ENCODE measurements at regions not wholly inside any gene's neighbourhood (a gene's known extent, or its start where the extent isn't known, plus 50 kb on each side); places are given as distances from the start of the nearest gene placed in this dataset.

DNA sequence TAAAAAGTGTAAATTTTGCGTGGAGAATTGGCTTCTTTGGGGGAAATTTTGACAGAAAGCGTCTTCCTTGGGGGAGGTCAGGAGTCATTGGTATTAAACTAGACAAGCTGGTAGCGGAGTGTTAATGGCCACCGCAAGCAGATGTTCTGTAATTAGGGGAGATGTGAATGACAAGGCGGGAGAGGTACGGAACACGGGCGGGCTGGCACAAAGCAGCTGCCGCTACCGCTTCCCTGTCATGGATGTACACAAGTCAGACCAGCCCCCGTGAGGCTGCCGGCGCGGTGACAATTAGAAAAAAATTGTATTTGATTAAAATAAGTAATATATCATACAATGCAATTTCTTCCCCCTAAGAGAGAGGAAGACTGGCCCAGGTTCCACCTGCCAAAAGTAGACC lies 501.6 kb downstream of the VRK1 start:
- no peak for DNase-seq (ENCODE audit: low spot score)

DNA sequence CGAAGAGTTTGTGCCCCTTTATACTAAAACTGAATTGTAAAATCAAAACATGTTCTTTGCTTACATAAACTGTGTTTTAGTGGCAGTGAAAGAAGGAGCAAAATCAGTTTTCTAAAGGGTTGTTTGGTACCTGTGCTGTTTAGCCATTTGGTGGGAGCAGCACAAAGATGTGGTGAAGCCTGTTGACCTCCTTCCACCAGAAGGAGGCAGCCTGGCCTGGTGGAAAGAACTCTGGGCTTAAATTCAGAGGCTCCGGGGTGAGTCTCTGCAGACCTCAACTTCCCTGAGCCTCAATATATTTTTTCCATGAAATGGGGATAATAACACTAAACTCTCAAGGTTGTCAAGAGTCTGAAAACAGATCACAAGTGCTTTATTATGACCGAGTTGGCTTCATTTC lies 502.5 kb downstream of the VRK1 start:
- no peak for DNase-seq (ENCODE audit: low spot score)

DNA sequence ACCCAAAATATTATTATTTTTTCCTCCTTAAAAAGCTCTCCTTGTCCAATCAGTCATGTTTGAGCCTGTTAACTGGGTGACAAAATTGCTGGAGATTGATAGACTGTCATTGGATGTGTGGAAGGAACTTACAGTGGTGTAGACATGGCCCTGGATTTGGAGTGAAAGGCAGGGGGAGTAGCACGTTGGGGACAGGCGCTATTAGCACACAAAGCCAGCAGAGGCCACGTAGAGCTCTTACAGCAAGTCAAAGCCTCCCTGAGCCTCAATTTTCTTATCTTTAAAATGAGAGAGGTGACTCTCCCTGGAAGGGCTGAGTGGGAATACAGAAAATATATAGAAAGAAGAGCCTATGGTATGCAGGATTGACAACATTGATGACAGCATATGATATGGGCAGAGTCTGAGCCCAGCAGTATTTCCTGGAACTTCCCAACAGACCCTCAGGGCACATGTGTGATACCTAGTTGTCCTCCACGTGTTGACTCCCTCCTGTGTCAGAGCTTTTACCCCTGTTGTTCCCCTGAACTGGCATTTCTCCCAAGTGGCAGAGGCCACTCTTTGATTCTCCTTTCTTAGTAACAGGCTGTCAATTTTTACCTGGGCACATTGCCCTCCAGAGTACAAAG lies 504.9 kb downstream of the VRK1 start:
- DNase-seq (ENCODE audit: low spot score): no peak

DNA sequence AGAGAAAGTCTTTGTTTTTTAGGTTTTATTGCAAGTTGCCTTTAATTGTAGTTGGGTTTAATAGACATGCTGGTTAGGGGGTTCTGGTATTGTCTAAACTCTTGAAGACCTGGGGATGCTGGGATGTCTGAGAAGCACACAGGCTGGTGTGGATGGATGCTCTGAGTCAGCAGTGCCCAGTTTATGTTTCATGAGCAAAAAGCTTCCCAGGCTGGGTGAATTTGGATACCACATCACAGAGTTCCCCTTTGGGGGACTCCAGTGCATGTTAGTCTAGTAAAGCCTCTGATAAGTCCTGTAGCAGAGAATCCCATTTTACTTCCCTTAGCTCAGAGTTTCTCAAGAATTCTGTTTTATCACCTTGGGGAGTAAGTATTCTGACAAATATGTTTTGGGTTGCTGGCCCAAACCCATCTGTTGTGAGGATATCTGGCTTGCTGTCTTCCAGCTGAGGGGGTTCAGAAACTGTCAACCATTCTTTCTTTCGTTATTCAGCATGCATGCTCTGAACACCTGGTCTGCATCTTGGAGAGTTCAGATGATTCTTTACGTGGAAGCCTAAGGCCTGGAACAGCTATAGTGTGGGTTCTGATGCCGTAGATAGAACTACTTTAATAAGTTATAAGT lies 509.1 kb downstream of the VRK1 start:
- DNase-seq (ENCODE audit: low spot score): no peak

DNA sequence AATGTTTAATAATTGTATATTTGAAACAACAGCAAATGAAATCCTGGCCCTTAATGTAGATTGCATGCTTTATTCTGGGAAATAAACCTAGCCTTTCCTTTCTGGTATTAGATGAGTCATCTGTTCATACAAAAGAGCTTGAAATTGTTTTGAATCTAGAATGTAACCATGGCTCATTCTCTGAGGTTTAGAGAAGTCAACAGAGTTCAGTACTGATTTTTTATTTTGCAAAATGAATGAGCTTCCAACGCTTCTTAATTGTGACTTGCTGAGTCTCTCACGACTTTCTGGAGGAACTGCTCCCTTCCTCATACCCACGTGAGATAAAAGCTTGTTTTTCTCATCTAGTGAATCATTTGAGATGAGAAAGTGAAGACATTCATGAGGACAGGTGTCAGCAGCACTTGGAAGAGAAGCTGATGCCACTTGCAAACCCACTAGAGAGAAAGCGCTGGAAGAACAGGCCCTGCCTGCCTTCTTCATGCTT lies 509.6 kb downstream of the VRK1 start:
- no peak for DNase-seq (ENCODE audit: low spot score)

DNA sequence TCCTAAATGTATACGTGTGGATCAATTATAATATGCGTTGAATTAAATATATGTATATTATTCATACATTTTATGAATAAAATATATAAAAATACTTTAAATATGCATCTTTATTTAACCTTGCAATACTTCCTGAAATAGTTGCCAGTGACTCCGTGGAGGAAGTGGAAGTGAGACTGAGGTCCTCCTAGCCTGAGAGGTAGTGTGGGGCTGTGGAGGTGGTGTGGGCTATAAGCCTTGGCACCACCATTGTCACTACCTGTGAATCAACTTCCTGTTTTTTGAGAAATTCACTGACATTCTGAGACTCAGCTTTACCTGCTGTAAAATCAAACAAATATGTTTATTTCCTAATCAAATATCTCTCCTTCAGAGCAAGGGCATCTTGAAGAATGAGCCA lies 514.2 kb downstream of the VRK1 start:
- no peak for DNase-seq (ENCODE audit: low spot score)

DNA sequence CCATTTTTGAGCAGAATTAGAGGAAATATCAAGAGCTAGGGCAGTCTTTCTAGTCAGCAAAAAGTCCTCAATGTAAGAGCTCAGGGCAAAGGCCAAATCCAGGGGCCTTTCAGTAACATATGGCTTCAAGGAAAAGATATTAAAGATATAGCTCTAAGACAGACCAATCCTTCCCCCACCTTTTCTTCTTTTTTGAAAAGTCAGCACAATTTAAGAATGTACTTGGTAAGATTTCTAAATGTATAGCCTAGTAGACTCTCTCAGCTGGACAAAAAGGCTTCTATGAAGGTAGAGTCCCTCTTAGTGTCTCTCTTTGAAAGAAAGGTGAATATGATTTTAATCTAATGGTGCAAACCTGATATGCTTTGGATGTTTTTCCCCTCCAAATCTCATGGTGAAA lies 515.7 kb downstream of the VRK1 start:
- no peak for DNase-seq (ENCODE audit: low spot score)

DNA sequence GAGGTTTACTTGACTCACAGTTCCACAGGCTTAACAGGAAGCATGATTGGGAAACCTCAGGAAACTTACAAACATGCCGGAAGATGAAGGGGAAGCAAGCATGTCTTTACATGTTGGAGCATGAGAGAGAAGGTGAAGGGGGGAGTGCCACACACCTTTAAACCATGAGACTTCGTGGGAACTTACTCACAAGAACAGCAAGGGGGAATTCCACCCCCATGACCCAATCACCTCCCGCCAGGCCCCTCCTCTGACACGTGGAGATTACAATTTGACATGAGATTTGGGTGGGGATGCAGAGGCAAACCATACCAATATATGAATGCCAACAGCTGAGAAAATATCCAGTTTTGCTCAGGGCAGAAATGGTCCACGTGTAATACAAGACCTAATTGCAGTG lies 518.6 kb downstream of the VRK1 start:
- no peak for DNase-seq (ENCODE audit: low spot score)

DNA sequence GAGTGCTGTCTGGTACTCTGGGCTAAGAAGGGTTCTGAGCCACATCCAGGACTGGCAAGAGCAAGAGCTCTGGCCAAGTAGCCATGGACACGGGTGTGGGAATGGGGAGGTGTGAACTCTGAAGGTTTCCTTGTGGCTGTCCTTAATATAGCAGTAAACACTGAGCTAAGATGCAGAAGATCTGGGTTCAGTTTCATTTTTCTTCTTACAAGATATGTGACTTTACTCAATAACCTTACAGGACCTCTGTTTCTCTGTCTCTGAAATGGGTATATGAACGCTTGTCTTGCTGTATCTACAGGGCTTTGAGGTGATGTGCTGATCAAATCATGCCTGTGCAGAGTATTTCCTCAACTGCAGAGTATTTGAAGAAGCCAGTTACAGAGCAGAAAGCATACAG lies 521.2 kb downstream of the VRK1 start:
- DNase-seq (ENCODE audit: low spot score): no peak

DNA sequence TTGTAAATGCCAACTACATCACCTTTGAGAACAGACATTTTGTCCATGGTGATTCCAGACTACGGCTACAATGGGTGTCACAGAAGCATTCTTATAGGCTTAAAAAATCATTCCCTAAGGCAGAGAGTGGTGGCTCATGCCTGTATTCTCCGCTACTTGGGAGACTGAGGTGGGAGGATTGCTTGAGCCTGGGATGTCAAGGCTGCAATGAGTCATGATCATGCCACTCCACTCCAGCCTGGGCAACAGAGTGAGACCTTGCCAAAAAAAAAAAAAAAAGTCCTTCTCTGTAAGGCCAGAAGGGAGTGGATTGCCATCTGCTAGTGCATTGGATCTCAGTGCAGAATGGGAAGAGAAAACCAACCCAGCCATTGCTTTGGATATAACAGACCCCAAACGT lies 522.5 kb downstream of the VRK1 start:
- DNase-seq (ENCODE audit: low spot score): no peak

DNA sequence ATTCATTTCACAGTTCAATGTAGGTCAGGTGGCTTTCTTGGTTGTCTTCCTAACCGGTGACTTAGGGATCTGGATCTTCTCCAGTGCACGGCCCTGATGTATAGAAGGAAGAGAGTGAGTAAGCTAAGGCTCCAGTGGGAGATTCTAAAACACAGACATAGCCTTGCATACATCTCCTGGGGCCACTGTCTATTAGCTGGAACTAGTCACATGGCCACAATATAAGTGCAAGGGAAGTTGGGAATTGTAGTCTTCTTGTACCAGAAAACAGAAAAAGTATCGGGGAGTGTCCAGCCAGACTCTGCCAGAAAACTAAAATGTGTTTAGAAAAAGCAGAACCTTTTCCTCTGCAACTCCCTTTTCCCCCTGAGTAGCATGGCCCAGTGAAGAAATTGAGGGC lies 531.6 kb downstream of the VRK1 start:
- no peak for DNase-seq (ENCODE audit: low spot score)

DNA sequence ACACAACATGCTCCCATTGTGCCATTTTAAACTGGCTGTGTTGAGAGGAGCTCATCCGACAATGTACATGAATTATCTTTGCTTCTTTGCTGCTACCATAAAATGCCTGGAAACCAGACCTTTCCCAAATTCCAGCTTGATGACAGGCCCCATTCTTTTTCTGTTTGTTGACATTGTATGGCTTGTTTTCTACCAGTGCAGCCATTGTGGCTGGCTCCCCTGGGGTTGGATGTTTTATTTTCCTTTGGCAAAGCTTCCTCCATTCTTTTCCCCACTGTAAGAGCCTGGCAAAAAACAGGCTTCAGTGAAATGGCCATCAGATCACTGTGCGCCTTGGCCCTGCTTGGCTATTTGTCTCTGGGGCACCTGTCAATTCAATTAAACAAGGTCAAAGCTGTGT lies 532.5 kb downstream of the VRK1 start:
- DNase-seq (ENCODE audit: low spot score): no peak

DNA sequence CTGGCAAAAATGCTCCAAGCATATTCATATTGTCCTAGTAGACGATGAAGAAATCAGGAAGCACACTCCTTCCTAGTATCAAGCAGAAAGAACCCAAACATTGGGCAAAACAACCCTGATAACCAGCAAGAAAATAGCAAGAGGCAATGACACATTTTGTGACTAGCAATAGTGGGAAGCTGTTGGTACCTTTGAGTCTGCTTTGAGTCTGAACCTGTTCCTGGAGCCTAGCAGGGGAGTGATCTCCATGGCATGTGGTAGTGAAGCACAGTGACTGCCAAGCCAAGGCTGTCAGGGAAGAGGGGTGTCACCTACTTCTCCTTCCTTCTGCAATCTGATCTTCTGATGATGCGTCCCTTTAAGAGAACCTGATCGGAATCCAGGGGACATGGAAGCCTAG lies 533.9 kb downstream of the VRK1 start:
- DNase-seq (ENCODE audit: low spot score): no peak

DNA sequence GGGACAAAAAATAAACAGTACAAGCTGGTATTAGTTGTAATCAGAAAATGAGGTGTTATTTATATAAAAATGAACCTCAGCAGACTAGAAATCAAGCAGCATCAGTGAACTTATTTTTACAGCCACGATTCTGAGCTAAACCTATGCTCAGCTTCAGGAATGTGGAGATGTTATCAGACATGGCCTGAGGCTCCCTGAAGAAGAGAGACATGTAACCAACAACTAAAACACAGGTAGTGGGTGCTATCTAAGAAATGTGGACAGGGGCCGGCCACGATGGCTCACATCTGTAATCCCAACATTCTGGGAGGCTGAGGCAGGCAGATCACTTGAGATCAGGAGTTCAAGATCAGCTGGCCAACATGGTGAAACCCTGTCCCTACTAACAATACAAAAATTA lies 534.3 kb downstream of the VRK1 start:
- DNase-seq (ENCODE audit: low spot score): no peak

DNA sequence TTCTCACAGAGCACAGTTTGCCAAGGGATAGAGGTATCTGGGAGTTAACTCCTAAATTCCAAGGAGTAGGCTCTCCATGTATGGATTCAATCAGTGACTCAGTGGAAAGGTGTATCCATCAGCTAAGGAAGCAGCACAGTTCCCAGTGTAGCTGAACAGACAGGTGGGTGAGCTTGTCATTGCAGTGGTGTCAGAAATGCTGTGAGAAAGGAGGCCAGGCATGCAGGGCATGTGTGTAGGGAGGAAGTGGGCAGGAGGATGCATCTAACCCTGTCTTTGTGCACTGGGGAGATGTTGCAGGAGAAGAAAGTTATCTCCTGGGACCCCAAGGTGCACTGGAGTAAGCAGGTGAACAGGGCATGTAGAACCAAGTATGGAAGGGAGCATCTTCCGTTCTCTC lies 539.0 kb downstream of the VRK1 start:
- no peak for DNase-seq (ENCODE audit: low spot score)

DNA sequence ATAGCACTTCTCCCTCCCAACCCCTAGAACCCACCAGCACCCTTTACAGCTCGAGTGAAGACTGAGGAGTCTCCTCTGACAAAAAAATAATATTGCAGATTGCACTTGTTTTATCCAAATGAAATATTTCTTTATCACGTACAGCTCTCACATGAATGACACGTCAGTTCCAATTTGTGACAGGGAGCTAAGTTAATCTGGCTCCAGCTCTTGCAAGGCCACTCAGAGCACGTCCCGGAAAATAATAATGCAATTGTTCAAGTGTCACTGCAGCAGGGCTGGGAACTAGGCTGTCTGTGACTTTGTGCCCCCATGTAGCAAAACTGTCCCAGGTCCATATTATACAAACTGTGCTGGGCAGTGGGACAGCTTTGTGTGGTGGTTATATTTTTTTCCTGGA lies 539.6 kb downstream of the VRK1 start:
- no peak for DNase-seq (ENCODE audit: low spot score)

DNA sequence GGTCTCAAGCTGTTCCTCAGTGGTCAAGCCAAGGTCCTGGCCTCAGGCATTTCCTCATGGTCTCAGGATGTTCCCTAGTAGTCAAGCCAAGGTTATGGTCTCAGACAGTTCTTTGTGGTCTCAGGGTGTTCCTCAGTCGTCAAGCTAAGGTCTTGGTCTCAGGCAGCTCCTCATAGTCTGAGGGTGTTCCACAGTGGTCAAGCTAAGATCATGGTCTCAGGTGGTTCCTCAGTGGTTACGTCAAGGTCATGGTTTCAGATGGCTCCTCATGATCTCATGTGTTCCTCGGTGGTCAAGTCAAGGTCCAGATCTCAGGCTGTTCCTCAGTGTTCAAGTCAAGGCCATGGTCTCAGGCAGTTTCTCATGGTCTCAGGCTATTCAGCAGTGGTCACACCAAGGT lies 540.1 kb downstream of the VRK1 start:
- no peak for DNase-seq (ENCODE audit: low spot score)

DNA sequence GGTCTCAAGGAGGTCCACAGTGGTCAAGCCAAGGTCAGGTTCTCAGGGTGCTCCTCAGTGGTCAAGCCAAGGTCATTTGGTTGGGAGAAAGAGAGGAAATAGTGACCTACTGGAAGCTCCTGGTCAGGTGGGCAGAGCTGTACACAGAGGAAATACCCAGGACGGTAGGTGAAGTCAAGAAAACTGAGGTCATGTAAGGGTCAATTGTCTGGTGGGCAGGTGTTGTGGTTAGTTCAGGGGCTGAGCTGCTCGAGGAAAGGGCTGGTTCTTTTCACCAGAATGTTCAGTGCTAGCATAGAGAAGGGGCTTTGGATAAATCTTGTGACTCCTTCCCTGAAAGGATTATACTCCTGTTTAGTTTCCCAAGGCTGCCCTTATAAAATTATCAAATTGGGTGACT lies 540.5 kb downstream of the VRK1 start:
- DNase-seq (ENCODE audit: low spot score): no peak

DNA sequence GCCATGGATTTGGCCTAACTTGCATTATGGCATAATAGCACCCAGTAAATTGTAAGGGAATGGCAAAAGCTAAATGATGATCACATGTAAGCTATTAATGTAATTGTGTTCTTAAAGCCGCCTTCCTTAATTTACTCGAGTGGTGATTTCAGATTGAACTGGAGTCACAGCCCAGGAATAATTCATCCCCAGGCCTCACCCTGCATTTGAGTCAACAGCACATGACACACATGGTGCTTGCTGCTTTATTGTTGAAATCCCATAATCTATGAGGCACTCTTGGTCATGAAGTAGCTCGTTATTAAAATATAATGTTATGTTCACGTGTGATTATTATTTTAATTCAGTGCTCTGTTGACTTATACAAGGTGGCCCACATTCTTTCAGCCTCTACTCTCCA lies 547.5 kb downstream of the VRK1 start:
- DNase-seq (ENCODE audit: low spot score): no peak

DNA sequence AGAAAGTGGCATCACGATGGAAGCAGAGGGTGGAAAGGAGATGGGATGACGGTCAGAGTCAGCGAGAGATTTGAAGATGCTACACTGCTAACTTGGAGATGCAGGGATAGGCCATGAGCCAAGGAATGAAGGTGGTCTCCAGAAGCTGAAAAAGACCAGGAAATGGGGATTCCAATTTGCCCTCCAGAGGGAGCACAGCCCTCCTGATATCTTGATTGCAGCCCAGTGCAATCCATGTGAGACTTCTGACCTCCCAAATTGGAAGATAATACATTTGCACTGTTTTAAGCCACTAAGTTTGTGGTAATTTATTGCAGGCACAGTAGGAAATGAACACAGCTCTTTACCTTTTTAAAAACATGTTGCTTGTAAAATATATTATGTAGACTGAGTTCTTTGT lies 549.5 kb downstream of the VRK1 start:
- DNase-seq (ENCODE audit: low spot score): no peak

DNA sequence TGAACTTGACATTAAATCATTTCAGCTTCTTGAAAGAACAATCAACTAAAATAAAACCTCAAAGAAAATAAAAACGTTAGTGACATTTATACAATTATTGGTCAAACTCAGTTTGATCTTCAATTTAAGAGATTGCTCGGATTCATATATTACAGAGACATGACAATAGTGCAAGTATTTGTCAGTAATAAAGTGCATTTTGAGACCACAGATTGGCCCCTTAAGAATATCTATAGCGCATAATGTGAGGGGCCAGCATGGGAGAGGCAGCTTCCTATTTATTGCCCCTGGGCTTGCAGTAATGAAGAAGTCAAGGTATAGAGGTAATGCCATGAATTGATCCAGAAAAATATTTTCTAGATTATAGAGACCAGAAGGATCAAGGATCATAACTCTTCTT lies 552.3 kb downstream of the VRK1 start:
- no peak for DNase-seq (ENCODE audit: low spot score)

DNA sequence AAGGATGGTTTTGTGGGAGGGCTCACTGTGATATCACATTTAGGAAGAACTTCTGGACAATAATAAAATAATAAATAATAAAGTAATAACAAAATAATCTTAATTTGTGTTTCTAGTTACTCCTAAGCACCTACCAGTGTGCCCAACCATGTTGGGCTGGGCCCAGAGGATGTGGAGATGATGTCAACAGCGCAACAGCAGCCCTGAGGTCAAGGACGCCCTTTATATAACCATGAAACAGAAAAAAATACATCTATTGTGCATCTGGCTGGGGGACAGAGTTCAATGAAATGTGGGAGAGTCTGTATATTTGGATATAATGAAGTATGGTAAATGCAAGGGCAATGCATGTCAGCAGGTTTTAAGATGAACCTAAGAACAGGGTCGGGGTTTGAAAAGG lies 552.8 kb downstream of the VRK1 start:
- DNase-seq (ENCODE audit: low spot score): no peak

DNA sequence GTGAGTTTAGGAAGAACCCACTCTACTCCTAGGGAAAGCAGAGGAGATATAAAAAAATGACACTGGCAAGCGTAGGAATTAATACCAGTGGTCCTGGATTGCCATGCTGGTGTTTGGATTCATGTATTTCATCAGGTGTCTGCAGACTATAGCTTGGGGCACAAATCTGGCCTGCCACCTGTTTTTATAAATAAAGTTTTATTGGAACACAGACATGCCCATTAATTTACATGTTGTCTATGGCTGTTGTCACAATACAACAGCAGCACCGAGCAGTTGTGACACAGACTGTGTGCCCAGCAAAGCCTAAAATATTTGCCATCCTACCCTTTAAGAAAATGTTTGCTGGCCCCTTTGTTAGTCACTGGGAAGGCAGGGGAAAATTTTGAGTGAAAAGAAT lies 553.2 kb downstream of the VRK1 start:
- DNase-seq (ENCODE audit: low spot score): no peak

Data from ureter (tissue), 1 donor.